ENCODE measurements at regions not wholly inside any gene's neighbourhood (a gene's known extent, or its start where the extent isn't known, plus 50 kb on each side); places are given as distances from the start of the nearest gene placed in this dataset.
"Not testable (repeated sequence)": the region's sequence is repeated elsewhere in the genome, so short reads cannot be mapped to it uniquely, and the experiment has no call there.

DNA sequence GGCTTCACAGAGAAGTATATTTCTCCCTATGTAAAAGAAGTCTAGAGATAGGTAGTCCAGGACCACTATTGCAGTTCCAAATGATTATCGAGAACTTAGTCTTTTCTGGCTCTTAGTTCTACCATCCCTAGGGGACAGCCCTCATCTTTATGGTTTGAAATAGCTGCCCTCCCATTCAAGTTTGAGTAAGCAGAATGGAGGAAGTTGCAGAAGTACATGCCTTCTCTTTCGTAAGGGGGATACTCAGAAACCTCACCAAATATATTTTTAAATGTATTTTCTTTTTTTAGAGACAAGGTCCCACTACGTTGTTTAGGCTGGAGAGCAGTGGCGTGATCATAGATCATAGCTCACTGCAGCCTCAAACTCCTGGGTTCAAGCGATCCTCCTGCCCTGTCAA is 236.8 kb upstream of the RREB1 start:
- no peak for ATAC-seq
- DNase-seq: no peak

DNA sequence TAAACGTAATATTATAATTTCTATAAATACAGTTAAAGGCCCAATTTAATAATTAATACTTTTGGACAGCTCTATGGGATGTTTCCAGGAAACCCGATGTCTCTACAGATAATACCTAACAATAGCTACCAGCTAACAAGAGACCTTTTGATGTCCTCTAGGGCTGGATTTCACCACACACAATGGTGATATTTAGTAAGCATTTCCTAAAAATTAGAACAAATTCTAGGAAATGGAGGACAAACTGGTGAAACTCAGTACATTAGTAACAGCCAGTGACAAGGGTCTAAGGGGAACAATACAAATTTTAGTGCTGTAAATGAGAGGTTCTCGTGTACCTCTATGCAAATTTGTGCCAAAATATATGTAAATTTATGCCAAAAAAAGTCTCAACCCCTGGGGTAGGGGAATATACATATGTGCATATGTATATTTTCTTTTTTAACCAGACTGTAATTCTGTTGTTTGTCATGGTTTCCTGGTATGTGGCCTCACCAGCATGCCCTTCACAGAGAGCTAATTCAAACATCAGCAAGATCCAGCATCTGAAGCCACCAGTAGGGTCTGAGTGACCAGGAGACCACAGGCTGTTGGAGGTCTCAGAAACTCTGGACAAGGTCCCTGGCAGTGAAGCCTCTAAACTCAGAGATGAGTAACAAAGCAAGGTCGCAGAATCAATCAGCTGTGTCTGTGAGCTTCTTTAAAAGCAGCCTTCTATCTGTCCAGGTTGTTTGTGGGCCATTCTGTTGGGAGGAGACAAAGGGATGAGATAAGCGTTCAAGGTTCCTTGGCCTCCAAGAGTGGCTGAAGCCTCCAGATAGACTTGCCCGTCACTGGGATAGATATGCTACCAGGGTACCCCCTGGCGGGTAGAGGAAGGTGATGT is 235.1 kb upstream of the RREB1 start:
- ATAC-seq (no peak), DNase-seq (no peak)

DNA sequence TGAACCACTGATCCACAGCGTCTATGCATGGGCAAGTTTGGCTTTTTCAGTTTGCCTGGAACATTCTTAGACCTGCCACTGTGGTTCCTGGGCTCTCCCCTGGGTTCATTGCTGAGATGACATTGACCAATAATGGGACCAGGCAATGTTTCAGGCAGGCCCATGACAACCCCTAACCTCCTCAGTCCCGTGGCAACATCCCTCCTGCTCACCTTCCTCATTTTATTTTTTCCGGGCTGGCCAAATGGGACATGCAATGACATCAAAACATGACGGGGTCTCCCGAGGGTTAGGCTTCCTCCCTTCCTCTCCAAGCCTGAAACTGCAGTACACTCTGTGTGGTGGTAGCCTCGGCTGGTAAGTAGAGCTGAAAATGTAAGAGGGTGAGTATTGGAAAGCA is 234.0 kb upstream of the RREB1 start:
- ATAC-seq: no peak
- no peak for DNase-seq

DNA sequence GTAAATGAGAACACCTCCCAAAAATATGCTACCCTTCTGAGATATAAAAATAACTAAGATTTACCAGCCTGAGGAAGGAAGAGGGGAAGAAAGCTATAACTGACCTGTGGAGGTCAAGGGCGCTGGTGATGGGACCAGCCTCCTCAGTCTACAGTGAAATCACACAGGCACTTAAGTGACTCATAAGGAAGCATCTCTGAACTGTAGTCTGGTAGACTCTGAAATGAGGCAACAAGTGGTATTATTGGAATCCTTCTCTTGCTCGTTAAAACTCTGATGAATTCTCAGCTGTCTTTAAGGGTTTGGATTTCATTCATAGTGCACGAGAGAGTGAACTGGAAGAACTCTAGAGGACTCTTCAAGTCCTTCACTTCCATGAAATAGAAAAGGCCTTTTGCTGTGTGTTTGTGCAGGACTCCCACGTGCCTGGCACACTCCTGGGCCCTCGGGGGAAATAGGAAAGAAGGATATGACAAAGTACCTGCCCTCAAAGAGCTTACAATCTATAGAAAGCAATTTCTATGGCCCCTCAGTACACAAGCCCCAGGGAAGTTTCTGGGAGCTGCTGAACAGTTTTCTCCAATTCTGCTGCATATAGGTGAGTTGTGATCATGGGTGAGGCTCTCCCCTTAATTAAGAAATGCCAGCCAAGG is 231.8 kb upstream of the RREB1 start:
- ATAC-seq (no peak), DNase-seq (no peak)

GRCh38 chr6:6877792-6878191 is 230.0 kb upstream of the RREB1 start:
- not testable (repeated sequence) for ATAC-seq, DNase-seq

GRCh38 chr6:6878887-6879585 is 228.7 kb upstream of the RREB1 start:
- ATAC-seq (no peak), DNase-seq (no peak)

- not testable (repeated sequence) for ATAC-seq, DNase-seq
Observed at GRCh38 chr6:6879586-6879974, 228.2 kb upstream of the RREB1 start.

DNA sequence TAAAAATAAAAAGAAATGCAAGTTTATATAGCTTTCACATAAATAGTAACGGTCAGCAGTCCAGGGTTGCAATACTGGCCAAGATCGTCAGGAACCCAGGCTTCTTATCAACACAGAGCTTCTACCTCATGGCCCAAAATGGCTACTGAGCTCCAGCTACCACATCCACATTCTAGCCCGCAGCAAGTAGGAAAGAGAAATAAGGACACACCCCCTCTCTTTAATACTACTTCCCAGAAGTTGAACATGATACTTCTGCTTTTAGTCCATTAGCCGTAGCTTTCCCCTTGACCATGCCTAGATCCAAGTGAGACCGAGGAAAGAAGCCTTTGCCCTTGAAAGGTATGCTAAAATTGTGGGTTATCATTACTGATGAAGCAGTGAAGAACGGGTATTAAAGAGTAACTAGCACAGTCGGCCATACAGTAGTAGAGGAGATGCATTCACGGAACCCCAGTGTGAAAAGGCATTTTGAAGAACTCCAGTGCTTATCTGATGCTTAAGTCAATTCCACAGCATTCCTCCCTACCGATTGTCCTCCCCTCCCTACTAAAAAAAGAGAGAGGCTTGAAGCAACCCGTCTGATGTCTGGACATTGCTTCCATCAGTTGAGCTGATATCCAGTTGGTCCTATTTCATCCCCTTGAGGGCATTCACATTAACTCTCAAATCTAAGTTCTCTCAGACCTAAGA is 226.9 kb upstream of the RREB1 start:
- ATAC-seq (no peak), DNase-seq (no peak)

DNA sequence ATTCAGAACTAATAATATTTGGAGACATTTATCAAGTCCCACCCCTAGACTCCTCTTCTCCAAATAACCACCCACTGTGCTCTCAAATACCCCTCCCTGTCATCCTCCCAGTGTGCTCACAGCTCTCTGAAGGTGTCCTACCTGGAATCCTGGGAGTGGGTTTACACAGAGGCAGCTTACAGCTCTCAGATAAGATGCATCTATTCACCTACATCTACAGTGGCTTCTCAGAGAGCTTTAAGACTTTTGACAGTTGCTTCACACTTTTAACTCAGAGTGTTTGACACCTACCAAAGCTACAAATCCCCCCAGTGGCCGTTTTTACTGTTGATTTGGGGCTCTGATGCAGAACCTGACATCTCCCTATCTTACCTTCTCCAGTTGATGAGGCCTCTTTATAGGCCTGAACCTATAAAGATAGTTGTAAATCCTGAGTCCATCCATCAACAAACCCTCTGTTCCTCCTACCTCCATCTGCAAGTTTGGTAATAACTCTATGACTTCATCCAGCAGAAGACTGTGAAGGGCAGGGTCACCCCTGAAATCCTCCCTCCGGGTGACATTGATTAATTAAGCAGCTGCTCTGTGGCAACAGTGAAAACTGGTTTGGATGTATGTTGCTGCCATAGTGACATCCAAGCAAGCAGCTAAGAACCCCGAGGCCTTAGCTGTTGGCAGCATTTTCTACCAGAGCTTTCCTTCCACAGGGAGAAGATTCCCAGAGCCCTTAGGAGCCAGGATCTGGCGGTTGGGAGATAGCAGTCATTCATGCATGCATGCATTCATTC is 226.1 kb upstream of the RREB1 start:
- DNase-seq: no peak
- ATAC-seq: no peak

- ATAC-seq: no peak
- no peak for DNase-seq
Observed at GRCh38 chr6:6882592-6882991, 225.2 kb upstream of the RREB1 start.

- ATAC-seq: no peak
- DNase-seq: no peak
Observed at GRCh38 chr6:6883011-6883410, 224.8 kb upstream of the RREB1 start.

GRCh38 chr6:6884193-6884627 is 223.6 kb upstream of the RREB1 start:
- no peak for ATAC-seq
- no peak for DNase-seq

- ATAC-seq (no peak), DNase-seq (no peak)
Observed at GRCh38 chr6:6884916-6885315, 222.8 kb upstream of the RREB1 start.

DNA sequence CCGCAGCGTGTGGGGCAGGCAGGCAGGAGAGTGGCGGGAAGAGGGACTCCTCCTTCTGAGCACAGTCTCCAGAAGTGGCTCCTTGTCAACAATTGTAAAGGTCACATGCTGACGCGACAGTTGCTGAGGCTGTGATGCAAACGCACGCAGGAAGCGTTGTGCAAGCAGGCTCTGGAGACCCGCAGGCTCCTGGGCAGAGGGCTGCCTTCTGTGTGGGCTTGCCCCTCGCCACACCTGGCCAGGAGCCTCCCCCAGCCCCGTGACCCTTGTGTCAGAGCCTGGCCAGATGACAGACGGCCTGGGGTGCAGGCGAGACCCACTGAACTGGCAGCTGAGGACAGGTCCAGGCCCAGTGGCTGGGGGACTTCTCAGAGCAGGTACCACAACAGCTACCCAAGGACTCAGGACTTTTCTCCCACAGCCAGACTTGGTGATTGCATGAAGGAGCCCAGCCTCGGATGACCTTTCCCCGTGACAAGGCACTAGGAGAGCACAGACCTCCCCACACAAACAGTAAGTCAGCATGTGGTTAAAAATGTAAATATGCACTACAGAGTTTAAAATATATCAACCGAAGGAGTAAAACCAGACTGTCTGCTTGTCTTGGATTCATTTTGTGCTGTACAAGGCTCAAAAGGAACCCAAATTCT is 222.1 kb upstream of the RREB1 start:
- DNase-seq (no peak), ATAC-seq (no peak)

DNA sequence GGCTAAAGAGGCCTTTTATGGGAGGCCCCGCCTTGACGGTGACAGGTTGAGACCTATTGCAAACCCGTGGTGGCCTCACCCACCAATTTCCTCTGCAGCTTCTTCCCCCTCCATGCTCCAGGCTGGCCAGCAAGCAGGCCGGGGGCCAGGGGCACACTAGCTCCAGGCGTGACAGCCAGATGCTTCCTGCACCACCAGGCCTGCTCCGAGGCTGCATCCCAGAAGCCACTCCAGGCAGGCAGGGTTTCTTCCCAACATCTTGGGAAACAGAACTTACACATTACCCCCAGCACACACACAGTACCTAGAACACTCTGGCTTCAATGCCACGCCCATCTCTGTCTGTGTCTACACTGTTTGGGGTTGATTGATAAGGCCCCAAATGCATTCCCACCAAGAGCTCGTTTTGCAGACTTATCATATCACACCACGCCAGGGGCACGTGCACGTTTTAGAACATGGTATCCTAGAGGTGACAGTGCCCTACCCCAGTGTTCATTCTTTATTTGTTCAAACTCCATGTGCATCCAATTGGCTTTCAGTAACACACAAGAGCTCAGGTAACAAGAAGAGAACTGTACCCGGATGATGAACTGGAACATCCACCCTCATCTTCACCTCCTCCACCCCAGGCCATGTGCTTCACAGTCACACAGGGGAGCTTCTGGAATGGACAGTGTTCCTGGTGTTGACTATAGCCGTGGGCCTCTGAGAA is 221.4 kb upstream of the RREB1 start:
- DNase-seq: no peak

DNA sequence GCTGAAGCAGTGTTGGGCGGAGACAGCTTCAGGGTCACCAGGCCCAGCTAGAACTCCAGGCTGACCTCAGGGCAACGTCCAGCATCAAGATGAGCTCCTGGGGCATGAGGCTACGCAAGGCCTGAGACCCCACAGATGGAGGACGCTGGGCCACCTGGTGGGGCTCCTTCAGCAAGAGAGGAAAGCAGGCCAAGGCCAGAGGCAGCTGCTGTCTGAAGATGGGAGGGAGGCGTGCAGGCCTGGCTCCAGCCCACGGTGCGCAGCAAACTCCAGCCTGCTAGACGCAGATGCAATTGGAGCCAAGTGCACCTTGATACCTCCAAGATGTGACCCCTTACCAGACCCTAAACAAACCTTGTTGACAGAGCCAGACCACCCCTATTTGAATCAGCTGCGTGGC is 220.9 kb upstream of the RREB1 start:
- ATAC-seq: no peak
- DNase-seq: no peak

More for the DNA sequence above, 221.4 kb upstream of the RREB1 start:
- ATAC-seq: no peak

DNA sequence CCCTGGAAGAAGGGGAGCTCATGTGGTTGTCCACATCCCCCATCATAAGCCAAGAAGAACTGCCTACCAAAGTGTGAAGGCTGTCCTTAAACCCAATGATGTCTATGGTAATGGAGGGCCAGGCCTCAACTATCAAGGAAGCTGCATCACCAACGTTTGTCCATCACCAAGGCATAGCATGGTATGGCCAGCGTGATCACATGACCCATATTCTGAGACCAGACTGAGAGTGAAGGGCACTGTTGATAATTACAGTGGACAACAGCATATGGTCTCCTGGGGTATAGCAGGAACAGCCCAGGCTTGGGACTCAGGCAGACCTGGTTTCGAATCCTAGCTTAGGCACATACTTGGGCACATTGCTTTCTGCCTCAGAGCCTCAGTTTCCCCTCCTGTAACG is 218.2 kb upstream of the RREB1 start:
- DNase-seq (no peak), ATAC-seq (no peak)

- DNase-seq (no peak), ATAC-seq (no peak)
Observed at GRCh38 chr6:6890400-6890858, 217.3 kb upstream of the RREB1 start.

DNA sequence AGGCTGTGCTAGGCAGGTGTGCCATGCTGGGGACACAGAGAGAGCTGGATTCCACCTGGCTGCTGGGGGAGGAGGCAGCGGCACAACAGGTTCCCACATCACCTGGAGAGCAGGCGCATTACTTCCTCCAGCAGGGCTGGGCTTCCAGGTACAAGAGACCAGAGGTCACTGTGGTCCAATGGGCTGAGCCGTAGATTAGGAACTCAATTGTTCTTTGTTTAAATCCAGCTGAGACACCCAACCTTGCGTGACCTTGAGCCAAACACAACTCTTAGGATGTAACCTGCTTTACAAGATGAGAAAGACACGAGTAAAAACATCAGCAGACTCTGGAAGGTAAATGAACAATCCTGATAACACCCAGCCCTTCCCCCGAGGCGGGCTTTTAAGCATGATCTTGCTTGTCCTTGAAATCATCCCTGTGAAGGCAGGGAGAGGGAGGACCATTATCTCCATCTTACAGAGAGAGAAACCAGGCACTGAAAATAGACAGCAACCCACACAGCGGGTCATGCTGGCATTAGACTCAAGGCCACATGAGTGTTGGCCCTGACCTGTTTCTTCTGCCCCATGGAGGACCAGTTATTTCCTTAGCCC is 216.5 kb upstream of the RREB1 start:
- ATAC-seq: no peak

GRCh38 chr6:6891949-6892461 is 215.8 kb upstream of the RREB1 start:
- DNase-seq (no peak), ATAC-seq (no peak)

More for the DNA sequence above, 216.5 kb upstream of the RREB1 start:
- no peak for DNase-seq
